DOHH2 (cell line): ENCODE measurements at regions not wholly inside any gene's neighbourhood (a gene's known extent, or its start where the extent isn't known, plus 50 kb on each side); places are given as distances from the start of the nearest gene placed in this dataset.

Experiments
- CTCF ChIP-seq: fragments of 200-600 bp; sonication (generic); IDR thresholded peaks from one replicate; pipeline ENCODE4 v1.5.1; 2014; ENCODE audit warnings: antibody characterized with exemption, mild to moderate bottlenecking, low read depth, low read length; ENCODE audit not compliant: poor library complexity, severe bottlenecking
- EZH2phosphoT487 ChIP-seq: fragments of 200-600 bp; sonication (generic); IDR thresholded peaks from 2 replicates; pipeline ENCODE4 v1.6.1; 2017; ENCODE audit warnings: borderline replicate concordance, mild to moderate bottlenecking, antibody characterized with exemption, low read length, moderate library complexity, mixed read lengths

DNA sequence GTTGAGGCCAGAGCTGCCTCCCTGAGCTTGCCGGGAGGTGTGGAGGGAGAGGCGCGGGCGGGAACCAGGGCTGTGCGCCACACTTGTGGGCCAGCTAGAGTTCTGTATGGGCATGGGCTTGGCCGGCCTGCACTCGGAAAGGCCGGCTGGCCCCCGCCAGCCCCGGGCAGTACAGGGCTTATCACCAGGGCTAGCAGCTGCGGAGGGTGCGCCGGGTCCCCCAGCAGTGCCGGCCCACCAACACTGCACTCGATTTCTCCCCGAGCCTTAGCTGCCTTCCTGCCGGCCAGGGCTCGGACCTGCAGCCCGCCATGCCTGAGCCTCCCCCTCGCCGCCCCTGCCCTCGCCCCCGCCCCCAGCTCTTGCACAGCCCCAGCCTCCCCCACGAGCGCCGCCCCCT lies 472.7 kb downstream of the TFAP2A start:
- TF ChIP-seq CTCF (no peak), EZH2phosphoT487 (no peak)
